A673 (cell line): ENCODE measurements at regions not wholly inside any gene's neighbourhood (a gene's known extent, or its start where the extent isn't known, plus 50 kb on each side); places are given as distances from the start of the nearest gene placed in this dataset.

Experiments
- EZH2 ChIP-seq: fragments of 200-600 bp; sonication (generic); IDR thresholded peaks from 2 replicates; pipeline ENCODE4 v1.6.1; 2017; ENCODE audit warnings: borderline replicate concordance, low read depth, mild to moderate bottlenecking, mixed read lengths, antibody characterized with exemption, low read length; ENCODE audit not compliant: poor library complexity, severe bottlenecking
- TF ChIP-seq, protein P1 (sequence below): fragments of 300-800, 200-600 bp; sonication (generic); conservative IDR thresholded peaks from 2 replicates; pipeline ENCODE4 v1.5.1; 2017; ENCODE audit warnings: low read depth, mild to moderate bottlenecking, antibody characterized with exemption, low read length, moderate library complexity, mixed read lengths

DNA sequence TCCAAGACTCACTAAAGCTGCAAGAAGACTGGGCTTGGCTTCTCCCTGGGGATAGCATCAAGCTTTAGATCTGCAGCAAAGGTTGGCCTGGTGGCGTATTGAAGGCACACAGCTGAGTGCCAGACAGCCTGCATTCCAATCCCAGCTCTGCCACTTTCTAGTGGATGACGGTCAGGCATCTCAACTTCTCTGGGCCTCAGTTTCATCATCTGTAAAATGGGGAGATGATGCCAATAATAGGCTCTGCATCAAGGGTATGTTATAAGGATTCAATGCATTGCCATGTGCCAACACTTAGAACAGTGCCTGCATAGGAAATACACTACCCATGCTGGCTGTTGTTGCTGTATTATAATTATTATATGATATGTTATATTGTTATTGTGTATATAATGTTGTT is 220.4 kb downstream of the NPHP4 start:
- TF ChIP-seq, protein P1, sequence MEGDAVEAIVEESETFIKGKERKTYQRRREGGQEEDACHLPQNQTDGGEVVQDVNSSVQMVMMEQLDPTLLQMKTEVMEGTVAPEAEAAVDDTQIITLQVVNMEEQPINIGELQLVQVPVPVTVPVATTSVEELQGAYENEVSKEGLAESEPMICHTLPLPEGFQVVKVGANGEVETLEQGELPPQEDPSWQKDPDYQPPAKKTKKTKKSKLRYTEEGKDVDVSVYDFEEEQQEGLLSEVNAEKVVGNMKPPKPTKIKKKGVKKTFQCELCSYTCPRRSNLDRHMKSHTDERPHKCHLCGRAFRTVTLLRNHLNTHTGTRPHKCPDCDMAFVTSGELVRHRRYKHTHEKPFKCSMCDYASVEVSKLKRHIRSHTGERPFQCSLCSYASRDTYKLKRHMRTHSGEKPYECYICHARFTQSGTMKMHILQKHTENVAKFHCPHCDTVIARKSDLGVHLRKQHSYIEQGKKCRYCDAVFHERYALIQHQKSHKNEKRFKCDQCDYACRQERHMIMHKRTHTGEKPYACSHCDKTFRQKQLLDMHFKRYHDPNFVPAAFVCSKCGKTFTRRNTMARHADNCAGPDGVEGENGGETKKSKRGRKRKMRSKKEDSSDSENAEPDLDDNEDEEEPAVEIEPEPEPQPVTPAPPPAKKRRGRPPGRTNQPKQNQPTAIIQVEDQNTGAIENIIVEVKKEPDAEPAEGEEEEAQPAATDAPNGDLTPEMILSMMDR: no peak
- no peak for TF ChIP-seq EZH2
